ENCODE measurements at regions not wholly inside any gene's neighbourhood (a gene's known extent, or its start where the extent isn't known, plus 50 kb on each side); places are given as distances from the start of the nearest gene placed in this dataset.

GRCh38 chrX:94961730-94962129, 1287.7 kb downstream of the FAM133A start:
- WGBS, 2 donors, result 49 to 60% methylated on average over 2 of the region's 2 CpGs
- TF ChIP-seq POLR2A (IDR thresholded peaks at IDR 0.05) (no peak), CTCF (IDR thresholded peaks at IDR 0.05) (no peak)
- H3K9me3 ChIP-seq, result no peaks in the 10 kb centered on the region
- H3K27me3 ChIP-seq, result no peaks in the 10 kb centered on the region
- DNase-seq, result no peak
- H3K4me3 ChIP-seq, result no peak overlapping the region
- H3K27ac ChIP-seq, result no peak overlapping the region
- H3K4me1 ChIP-seq, result no peaks in the 10 kb centered on the region
- intact Hi-C loops (cut with DNase I; ENCODE audit: low total_unique reads), result no loop called here
- H3K36me3 ChIP-seq (ENCODE audit: low read depth, missing control alignments), result no peaks in the 10 kb centered on the region

- WGBS, 2 donors, result 83 to 89% methylated on average over 2 of the region's 2 CpGs
- no peaks in the 10 kb centered on the region for H3K36me3 ChIP-seq (ENCODE audit: low read depth, missing control alignments)
- no peaks in the 10 kb centered on the region for H3K4me1 ChIP-seq
- no peak for DNase-seq
- no peak overlapping the region for H3K27ac ChIP-seq
- no peak overlapping the region for H3K4me3 ChIP-seq
- no peak for TF ChIP-seq CTCF (IDR thresholded peaks at IDR 0.05)
- TF ChIP-seq POLR2A (IDR thresholded peaks at IDR 0.05), result no peak
- intact Hi-C loops (cut with DNase I; ENCODE audit: low total_unique reads), result no loop called here
- H3K9me3 ChIP-seq, result no peaks in the 10 kb centered on the region
- H3K27me3 ChIP-seq, result no peaks in the 10 kb centered on the region
These were observed 1303.6 kb downstream of the FAM133A start for GRCh38 chrX:94977562-94977961.

- intact Hi-C loops (cut with DNase I; ENCODE audit: low total_unique reads), result no loop called here
- Histone ChIP-seq H3K4me1 (no peaks in the 10 kb centered on the region), H3K27me3 (no peaks in the 10 kb centered on the region), H3K9me3 (no peaks in the 10 kb centered on the region), H3K4me3 (no peak overlapping the region), H3K27ac (no peak overlapping the region), H3K36me3 (ENCODE audit: low read depth, missing control alignments) (no peaks in the 10 kb centered on the region)
- WGBS, 2 donors, result 75 to 100% methylated on average over 1 to 2 of the region's 4 CpGs
- no peak for TF ChIP-seq CTCF (IDR thresholded peaks at IDR 0.05)
- TF ChIP-seq POLR2A (IDR thresholded peaks at IDR 0.05), result no peak
- no peak for DNase-seq
These were observed 1304.0 kb downstream of the FAM133A start for GRCh38 chrX:94977986-94978385.

Small RNAs in the stretch of these regions (small RNA-seq; reads per million reads assigned to genes)
- 0 reads per million in 2 donors for gene RF00019
